GM21576 (cell line): ENCODE measurements at regions not wholly inside any gene's neighbourhood (a gene's known extent, or its start where the extent isn't known, plus 50 kb on each side); places are given as distances from the start of the nearest gene placed in this dataset.
A peak's percentile ranks its signal among the peaks of the same experiment; 100 is the strongest.
"Not testable (repeated sequence)": the region's sequence is repeated elsewhere in the genome, so short reads cannot be mapped to it uniquely, and the experiment has no call there.

ENCODE experiments used
- ATAC-seq: cut with Tn5 transposase; IDR thresholded peaks from one replicate; pipeline ENCODE4 v1.9.1; 2021; ENCODE audit warnings: mild to moderate bottlenecking, moderate library complexity; ENCODE audit not compliant: unreplicated experiment

DNA sequence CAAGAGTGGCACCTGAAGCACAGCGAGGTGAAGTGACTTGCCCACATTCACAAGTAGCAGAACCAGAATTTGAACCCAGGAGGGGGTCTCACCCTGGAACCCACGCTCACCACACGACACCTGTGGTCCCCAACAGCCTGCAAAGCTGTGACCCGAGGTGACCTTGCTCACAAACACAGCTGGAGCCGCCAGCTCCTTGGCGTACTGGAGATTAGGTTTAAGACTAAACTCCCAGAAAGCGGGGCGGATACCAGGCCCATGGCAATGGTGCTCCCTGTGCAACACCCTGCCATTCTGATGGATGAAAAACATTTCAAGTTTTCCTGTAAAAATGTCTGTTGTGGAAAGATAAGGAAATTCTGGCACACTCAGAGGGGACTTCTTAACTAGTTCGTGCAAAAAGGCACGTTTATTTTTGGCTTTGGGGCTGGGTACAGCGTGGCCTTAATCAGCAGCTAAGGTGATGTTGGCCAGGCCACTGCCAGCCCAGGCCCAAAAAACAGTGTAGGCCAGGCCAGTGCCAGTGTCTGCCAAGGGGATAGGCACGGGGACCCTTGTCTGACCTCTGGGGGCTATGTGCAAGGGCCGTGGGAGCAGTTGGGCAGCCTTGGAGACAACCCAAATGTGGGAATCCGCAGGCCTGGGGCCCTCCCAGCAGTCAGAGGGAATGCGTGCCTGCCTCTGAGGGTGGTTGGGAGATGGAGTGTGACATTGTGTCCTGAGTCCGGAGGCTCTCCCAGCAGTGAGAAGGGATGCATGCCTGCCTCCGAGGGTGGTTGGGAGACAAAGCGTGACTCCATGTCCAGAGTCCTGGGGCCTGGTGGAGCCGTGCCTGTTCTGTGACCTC is 185.0 kb upstream of the HS6ST1 start:
- no peak for ATAC-seq

DNA sequence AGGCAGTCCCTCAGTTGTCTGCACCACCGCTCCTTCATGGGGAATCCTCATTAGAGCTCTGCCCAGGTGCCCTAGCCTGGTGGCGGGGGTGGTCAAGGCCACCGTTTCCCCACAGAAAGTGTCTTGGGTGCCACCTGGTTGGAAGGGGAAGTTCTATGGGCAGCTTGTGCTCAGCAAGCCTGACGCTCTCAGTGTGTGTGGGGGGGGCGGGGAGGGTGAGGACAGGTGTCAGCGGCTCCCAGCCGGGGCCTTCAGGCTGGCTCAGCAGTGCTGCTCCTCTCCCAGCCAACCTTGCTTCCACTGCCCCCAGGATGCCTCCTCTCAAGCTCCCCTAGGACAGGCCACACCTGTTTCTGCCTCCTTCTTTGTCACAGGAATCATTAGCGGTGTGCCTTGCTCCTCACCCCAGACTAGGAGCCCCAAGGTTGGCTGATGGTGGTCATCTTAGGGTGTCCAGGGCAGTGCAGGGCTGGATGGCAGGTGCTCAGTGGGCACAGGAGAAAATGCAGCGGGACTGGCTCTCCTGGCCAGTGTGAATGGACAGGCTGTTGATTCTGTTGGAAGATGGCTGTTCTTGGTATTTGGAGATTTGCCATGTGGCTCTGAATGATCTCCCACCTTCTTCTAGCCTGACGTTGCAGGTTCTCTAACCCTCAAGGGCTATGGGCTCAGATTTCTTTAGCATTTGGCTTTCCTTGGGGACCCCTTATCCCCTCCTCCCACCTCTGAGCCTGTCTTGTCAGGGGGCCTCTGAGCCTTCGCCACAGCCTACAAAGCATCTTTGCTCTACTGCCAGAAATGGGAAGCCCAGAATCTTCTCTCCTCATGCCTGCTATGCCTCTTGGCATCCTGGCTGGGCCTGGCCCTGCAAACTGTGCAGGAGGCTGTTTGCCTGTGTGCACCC is 185.8 kb upstream of the HS6ST1 start:
- no peak for ATAC-seq

DNA sequence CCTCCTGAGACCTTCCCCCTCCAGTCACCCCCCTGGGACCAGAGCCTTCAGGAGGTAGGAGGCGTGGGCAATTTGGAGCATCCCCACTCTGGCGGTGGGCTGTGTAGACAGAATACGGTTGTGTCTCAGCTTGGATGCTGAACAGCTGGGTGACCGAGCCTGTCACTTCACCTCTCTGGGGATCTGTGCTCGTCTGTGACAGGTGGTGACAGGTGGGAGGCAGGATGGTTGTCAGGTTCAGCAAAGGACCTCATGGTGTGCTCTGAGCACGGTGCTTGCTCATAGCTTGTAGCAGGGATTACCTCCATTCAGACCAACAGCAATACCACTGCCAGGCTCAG is 186.5 kb upstream of the HS6ST1 start:
- no peak for ATAC-seq

DNA sequence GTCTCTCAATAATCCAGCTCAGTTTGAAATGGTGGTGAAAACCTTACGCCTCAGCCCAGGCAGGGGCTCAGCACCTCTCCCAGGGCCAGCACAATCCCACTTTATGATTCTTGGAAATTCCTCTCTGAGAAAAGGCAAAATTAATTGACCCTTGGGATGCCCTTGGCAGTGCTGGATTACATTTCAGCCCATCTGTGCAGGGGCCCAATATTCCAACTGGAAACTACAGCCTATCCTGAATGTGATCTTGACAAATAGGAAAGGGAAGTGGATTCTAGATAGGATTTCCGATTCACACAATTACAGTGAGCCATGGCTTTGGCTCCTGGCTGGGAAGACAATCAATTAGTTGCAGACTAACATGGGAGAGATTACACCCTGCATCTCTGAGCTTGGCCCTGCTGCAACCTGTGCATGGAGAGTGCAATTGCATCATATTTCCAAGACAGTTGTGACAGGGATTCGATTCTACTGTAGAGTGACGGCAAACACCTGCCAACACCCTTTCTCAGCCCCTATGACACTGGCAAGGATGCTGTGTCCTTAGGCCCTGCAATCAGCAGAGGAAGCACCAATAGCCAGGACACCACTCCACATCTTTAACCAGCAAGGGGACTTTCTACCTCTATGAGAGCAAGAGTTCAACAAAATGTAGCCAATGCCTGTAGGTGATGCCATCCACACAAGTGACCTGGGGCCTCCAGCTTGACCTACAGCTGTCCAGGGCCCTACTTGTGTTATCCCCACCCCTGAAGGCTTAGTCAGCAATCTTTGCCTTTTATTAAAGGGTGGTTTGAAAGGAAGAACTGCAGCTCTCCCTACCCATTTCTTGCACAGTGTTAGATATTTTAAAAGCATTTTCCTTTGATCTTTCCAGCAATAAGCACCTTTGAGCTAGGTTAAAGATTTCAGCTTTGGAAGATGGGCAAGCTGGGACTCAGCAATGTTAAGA is 187.2 kb upstream of the HS6ST1 start:
- ATAC-seq = no peak

DNA sequence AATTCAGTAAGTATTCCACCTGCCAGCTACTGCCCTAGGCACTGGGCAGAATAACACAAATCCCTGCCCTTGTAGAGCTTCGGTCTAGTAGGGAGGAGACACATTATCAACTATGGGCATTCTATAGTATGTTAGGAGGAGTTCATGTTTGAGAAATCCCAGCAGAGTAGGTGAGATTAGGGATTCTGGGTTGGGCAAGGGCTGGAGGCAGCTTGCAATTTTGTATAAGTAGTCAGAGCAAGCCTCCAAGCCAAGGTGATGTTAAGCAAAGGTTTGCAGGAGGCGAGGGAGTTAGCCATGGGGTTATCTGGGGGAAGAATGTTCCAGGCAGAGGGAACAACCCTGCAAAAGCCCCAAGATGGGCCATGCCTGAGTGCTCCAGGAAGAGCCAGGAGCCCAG is 187.9 kb upstream of the HS6ST1 start:
- no peak for ATAC-seq

DNA sequence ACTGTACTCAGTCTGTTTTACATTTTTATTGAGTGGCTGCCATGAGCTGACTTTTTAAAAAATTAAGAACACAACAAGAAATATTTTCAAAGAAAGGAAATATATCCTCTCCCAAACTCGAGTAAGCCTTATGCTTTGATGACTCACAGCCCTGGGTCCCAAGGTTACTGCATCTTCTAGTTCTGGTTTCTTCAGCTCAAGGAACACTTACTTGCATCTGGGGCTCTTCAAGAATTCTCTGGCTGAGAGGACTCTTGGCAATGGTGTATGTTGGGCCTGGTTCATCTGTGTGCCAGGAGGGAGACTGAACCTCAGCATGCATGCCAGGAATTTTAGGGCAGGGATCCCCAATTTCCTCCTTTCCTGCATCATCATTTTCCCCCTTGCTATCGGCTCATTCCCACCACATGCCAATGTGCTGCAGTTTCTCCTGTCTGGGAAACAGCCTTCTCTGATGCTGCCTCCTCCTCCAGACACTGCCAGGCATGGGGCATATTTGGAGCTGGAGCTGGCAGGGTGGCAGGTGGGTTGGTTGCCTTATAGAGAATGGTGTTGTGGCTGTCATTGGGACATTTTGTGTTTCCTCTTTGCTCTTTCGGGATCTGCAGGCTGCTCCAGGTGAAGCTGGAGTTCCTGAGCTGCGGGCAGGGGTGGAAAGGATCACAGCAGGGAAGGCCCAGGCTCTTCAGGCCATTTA is 192.2 kb upstream of the HS6ST1 start:
- no peak for ATAC-seq

DNA sequence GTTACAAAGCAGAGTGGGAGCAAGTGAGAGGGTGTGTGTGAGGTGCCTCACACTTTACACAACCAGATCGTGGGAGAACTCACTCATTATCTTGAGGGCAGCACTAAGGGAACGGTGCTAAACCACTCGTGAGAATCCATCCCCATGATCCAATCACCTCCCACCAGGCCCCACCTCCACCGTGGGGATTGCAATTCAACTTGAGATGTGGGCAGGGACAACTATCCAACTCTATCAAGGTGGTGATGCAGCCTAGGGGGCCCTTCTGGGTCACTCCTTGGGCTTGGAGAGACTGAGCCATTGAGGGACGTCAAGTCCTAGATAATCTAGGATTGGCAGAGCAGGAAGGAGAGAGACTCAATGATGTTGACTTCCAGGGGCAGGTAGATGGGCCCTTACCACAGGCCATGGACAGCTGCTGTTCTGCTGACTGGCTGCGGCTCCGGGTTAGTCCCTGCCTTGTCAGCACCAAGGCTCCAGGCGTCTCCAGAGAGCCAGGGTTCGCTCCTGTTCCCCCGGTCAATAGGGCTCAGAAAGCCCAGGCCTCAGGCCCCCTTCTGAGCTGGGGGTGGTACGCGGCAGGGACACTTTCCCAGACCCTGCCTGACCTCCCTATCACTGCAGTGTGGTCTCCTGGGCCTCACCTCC is 193.2 kb upstream of the HS6ST1 start:
- ATAC-seq = no peak

DNA sequence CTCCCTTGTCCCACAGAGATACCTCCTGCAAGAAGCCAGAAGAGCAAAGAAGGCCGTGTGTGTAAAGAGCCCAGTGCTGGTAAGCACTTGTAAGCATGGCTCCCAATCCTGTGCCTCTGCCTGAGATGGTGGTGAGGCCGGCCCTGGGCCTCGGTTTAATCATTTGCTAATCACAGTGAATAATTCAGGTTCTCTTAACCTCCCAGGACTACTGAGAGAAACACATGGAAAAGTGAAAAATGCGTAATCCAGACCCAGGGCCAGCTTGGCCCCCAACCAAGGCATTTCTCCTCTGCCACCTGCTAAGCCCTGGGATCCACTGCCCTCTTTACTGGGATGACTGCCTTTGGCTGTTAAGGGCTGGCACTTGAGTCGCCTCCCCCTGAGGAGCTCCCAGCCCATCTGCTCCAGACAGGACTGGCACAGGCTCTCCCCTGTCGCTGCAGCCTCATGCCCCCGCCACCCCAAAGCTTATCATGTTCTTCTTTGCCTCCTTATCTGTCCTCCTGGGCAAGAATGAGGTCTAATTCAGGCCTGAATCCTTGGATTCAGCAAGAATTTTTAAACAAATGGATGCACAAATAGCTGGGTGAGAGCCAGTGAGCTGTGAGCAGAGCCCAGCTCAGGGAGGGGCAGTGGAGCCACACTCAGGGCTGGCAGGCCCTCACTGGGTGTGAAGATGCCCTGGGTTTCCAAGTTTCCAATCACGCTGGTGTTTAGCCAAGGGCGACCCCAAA is 193.9 kb upstream of the HS6ST1 start:
- ATAC-seq = no peak

DNA sequence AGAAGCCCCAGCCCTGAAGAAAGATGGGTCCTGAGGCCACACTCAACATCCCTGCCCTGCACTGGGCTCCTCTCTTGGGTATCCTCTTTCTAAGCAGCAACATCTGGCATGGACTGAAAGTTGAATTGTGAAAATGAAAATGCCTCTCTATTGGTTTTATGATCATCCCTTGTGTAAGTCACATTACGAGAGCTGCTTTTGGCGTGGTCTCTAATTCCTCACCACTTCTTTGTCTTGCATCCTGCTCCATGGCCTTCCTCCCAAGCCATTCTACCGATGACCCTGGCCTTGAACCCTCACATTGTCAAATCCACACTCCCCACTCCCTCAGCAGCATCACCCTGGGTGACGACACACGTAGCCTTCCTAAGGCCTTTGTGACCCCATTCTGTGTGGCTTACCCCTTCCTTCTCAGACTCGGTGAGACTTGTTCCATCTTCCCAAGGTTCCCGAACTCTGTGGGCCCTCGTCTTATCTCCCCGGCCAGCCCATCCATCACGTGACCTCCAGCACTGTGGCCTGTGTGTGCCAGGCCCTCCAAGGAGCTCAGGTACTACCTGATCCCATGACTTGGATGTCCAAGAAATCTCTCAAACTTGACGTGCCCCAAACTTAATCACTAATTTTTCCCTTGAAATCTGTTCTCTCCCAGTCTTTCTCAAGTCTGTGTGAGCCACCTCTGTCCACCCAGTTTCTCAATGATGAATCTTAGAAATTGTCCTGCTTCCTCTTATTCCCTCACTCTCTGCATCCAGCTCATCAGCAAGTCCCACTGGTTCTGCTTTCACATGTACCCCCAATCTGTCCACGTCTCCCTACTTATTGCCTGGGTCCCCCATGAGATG is 194.7 kb upstream of the HS6ST1 start:
- ATAC-seq = no peak

DNA sequence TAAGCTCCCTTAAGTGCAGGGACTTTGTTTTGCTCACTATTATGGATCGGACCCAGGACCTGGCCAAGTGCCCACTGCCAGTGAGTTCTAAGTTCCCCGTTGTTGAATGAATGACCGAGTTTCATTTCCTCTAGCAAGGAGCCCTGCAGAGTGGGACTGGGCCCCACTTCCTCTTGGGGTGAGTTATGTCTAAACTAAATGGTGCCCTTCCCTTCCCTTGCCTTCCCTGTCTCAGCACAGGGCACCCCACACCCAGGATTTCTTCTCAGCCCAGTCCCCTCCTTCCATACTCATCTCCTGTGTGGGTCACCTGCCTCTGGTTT is 195.3 kb upstream of the HS6ST1 start:
- peak; percentile 82 for ATAC-seq

DNA sequence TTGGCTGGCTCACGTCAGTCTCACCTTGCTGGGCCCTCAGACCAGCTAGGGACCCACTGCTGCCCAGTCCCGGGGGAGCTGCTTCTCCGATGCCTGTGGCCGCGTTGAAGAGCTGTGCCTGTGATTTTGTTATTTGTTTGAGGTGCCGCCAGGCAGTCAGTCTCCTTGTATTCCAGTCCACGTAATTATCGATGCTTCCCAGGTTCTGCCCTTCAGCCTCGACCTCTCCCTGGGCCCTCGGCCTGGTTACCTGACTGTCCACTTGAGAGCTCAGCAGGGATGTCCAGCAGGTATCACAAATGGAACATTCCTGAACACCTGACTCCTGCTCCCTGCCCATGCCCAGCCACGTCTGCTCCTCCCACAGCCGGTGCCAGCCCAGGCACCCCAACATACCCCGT is 195.9 kb upstream of the HS6ST1 start:
- no peak for ATAC-seq

DNA sequence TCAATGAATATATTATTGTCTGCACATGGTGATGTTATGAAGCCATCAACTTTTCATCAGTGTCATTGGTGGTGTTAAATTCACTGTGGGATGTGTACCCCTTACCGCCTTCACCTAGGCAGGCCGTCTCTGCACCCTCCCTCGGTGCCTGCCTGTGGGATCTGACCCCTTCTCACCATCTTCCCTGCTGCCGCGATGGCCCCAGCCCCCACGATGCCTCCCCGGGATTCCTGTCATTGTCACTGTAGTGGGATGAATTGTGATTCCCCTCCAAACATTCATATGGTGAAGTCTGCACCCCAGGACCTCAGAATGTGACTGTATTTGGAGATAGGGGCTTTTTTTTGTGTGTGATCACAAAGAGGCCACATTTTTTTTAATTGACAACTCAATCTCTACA is 198.3 kb upstream of the HS6ST1 start:
- no peak for ATAC-seq

DNA sequence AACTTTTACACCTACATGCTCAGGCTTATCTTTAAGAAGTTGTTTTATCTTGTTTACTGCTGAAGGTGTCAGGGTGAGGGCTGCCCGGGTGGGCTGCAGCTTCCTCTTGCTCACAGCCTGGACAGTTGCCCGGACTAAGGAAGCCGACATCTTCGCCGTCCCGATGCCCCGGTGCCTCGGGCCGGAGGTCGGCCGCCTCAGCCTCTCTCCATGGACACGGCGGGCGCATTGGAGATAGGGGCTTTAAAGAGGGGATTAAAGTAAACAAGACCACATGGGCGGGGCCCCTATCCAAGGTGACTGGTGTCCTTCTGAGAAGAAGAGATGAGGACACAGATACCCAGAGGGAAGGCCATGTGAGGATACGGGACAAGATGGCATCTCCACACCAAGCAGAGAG is 200.4 kb upstream of the HS6ST1 start:
- ATAC-seq = not testable (repeated sequence)

DNA sequence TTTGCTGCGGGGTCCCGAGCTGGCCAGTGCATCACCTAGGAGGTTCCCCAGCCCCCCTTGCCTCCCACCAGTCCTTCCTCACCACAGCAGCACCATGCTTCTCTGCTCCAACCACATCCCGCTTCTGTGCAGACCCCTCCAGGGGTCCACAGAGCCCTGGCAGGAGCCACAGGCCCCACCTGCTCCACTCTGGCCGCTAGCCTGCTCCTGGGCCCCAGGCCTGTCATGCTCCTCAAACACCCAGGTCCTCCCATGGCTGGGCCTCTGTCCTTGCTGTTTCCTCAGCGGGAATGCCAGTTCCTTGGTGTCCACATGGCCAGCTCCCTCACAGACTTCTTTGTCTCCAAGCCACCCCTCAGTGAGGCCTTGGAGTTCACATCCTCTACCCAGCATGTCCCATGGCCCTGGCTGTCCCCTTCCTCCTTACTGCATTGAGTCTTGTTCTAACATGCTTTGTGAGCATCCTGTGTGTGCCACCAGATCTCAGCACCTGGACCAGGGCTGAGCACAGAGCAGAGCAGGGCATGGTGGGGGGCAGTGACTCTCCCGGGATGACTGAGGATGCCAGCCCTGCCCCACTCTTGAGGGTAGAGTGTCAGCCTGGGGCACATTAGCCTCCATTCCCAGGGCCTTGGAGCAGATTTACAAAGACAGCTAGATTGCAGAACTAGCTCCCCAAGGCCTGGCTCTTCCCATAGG is 201.0 kb upstream of the HS6ST1 start:
- no peak for ATAC-seq

DNA sequence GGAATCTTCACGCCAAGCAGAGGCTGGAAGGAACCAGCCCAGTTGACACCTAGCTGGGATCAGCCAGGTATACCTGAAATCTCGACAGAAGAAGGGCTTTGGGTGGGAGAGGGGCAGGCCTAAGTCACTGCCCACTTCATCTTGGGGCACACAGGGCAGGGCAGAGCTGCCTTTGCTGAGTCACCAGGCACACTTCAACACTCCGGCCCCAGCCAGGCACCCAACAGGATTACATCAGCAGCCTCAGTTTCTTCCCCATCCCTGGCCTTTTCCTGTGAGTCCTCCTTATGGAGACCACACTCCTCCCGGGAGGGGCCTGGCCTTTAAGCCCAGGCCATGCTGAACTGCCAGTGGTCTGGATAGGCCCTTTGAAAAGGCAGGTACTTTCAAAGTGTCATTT is 201.7 kb upstream of the HS6ST1 start:
- ATAC-seq = no peak

DNA sequence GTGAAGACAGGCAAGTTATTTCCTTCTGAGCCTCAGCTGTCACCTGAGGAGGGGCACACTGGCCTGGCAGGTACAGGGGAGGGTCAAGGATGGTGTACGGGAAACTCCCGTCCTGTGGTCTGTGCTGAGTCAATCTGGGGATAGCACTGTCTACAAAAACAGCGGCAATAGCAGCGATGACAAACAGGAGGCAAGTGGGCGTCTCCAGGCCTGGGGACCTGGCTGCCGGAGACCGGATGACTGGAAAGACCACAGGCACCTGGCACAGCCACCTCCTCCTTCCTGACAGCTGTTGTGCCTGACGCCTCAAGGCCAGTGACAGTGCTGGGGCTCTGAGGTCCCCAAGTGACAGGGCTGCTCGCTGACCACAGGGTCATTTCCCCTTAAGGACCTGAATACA is 202.1 kb upstream of the HS6ST1 start:
- ATAC-seq = peak; percentile 77

DNA sequence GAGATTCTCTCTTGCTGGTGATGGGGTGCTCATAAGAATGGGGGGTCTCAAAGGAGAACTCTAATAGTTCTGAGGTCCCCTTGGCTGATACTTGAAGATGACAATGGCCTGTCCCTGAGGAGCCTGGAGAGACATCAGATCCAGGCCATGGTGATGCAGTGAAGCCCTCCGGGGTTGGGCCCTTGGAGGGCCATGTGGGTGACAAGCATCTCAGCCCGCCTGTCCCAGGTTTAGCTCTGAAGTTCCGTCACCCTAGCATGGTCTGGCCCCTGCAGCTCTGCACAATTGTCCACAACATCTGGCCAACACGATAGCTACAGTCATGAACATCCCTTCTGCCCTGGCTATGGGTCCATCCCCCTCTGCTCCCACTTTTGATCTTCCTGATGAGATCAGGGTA is 202.8 kb upstream of the HS6ST1 start:
- ATAC-seq = no peak

DNA sequence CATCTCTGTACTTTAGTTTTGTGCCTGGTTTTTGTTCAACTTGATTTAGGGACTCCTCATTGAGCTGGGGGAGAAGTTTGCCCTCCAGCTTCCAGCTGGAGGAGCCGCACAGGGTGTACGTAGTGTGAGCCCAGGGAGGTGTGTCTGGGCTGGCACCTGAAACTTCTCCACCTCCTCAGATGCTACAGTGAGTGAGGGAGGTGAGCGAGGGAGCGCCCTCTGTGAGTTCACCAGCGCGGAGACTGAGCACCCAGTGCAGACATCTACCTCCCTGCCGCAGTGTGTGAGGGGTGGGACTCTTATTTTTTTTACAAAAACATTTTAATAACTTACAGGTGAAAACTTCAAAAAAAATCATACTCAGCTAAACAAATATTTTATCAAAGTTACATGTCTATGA is 204.2 kb upstream of the HS6ST1 start:
- ATAC-seq = no peak
